B cell (primary cell): ENCODE measurements at regions not wholly inside any gene's neighbourhood (a gene's known extent, or its start where the extent isn't known, plus 50 kb on each side); places are given as distances from the start of the nearest gene placed in this dataset.

ENCODE experiments used
- ATAC-seq: fragments of 200-7000 bp; cut with Tn5 transposase; one replicate; pipeline ENCODE4 v1.10.0; 2021; ENCODE audit warnings: low read depth, mild to moderate bottlenecking, moderate number of reproducible peaks, moderate library complexity
- CTCF ChIA-PET: fragments of 350-600 bp; sonication (Branson Sonifier 250); formaldehyde crosslinking; loops from one replicate; lab custom pipeline; 2021; ENCODE audit warnings: antibody characterized with exemption, inconsistent platforms; lab: Charles Lee
- POLR2A ChIA-PET: fragments of 350-600 bp; sonication (Branson Sonifier 250); formaldehyde crosslinking; loops from one replicate; lab custom pipeline; 2021; ENCODE audit warnings: antibody characterized with exemption; lab: Charles Lee
- DNase-seq: peaks from one replicate; pipeline ENCODE4 v3.0.0; 2013
- H2AFZ ChIP-seq: 2 replicates; pipeline ENCODE4 v1.6.1; 2012; ENCODE audit warnings: mild to moderate bottlenecking, low read depth, low read length; ENCODE audit not compliant: insufficient read depth, poor library complexity, severe bottlenecking
- H3K27ac ChIP-seq, 2 donors: 1 replicate in 1 of 2; 2 replicates in 1 of 2; pipeline ENCODE4 v1.5.1; 2012 to 2013; ENCODE audit warnings: low read length in 2 of 2, mild to moderate bottlenecking in 2 of 2, moderate library complexity in 1 of 2
- H3K27me3 ChIP-seq, 4 experiments: fragments of 200-600 bp in 1 of 4; sonication (generic) in 1 of 4; replicated peaks in 1 of 4; 1 replicate in 2 of 4; 2 replicates in 2 of 4; pipeline versions ENCODE4 v1.6.1 to v1.7.0; 2013 to 2016; ENCODE audit warnings: low read length in 3 of 4, mild to moderate bottlenecking in 2 of 4, mixed read lengths in 1 of 4, moderate library complexity in 1 of 4; ENCODE audit not compliant: insufficient read depth in 4 of 4, control insufficient read depth in 3 of 4; ENCODE audit errors: control extremely low read depth in 1 of 4
- H3K36me3 ChIP-seq, 2 experiments: replicated peaks in 1 of 2; 1 replicate in 1 of 2; 2 replicates in 1 of 2; pipeline versions ENCODE4 v1.6.1 to v1.7.1; 2013; ENCODE audit warnings: low read length in 1 of 2; ENCODE audit not compliant: insufficient read depth in 2 of 2, control insufficient read depth in 1 of 2; ENCODE audit errors: control extremely low read depth in 1 of 2, extremely low read depth in 1 of 2
- H3K4me1 ChIP-seq, 2 donors: fragments of 200-600 bp in 1 of 2; sonication (generic) in 1 of 2; 1 replicate in 1 of 2; 2 replicates in 1 of 2; pipeline versions ENCODE4 v1.5.1 to v1.6.1; 2013 to 2017; ENCODE audit warnings: low read length in 2 of 2; ENCODE audit not compliant: control insufficient read depth in 2 of 2, insufficient read depth in 2 of 2
- H3K4me2 ChIP-seq: replicated peaks from 2 replicates; pipeline ENCODE3; 2012; ENCODE audit warnings: mild to moderate bottlenecking, low read depth, low read length; ENCODE audit not compliant: poor library complexity, severe bottlenecking
- H3K4me3 ChIP-seq, 5 experiments: fragments of 200-600 bp in 1 of 5; sonication (generic) in 1 of 5; 1 replicate in 3 of 5; 2 replicates in 2 of 5; pipeline versions ENCODE4 v1.5.1 to v1.7.0; 2011 to 2016; ENCODE audit warnings: low read length in 4 of 5, mild to moderate bottlenecking in 4 of 5, low read depth in 2 of 5, control low read depth in 1 of 5, moderate library complexity in 1 of 5; ENCODE audit not compliant: insufficient read depth in 1 of 5; ENCODE audit errors: control extremely low read depth in 1 of 5, extremely low read depth in 1 of 5
- H3K79me2 ChIP-seq: fragments of 200-600 bp; sonication (generic); one replicate; pipeline ENCODE4 v1.6.0; 2016; ENCODE audit warnings: low read length; ENCODE audit not compliant: control insufficient read depth, insufficient read depth
- H3K9ac ChIP-seq: fragments of 200-600 bp; sonication (generic); 2 replicates; pipeline ENCODE4 v1.6.1; 2017; ENCODE audit warnings: mild to moderate bottlenecking, low read length, moderate library complexity
- H3K9me3 ChIP-seq, 3 donors: one replicate each; pipeline versions ENCODE4 v1.6.1 to v1.7.1; 2013; ENCODE audit warnings: low read length in 2 of 3; ENCODE audit not compliant: control insufficient read depth in 2 of 3, insufficient read depth in 1 of 3; ENCODE audit errors: control extremely low read depth in 1 of 3
- H4K20me1 ChIP-seq: 2 replicates; pipeline ENCODE4 v1.6.0; 2012; ENCODE audit warnings: mild to moderate bottlenecking, low read length; ENCODE audit not compliant: insufficient read depth, control insufficient read depth, poor library complexity, severe bottlenecking
- H3K27ac Mint-ChIP-seq: one replicate; pipeline ENCODE4 v1.8.0; 2021; ENCODE audit warnings: mixed read lengths
- H3K27me3 Mint-ChIP-seq: one replicate; pipeline ENCODE4 v1.8.0; 2021; ENCODE audit warnings: mixed read lengths
- H3K4me1 Mint-ChIP-seq: one replicate; pipeline ENCODE4 v1.8.0; 2021; ENCODE audit warnings: mixed read lengths
- H3K4me3 Mint-ChIP-seq: one replicate; pipeline ENCODE4 v1.8.0; 2021; ENCODE audit warnings: mixed read lengths
- H3K9me3 Mint-ChIP-seq: one replicate; pipeline ENCODE4 v1.8.0; 2022; ENCODE audit warnings: mixed read lengths; ENCODE audit not compliant: insufficient read depth
- CTCF ChIP-seq: fragments of 200-600 bp; IDR thresholded peaks from one replicate; pipeline ENCODE4 v1.8.0; 2022; ENCODE audit warnings: antibody characterized with exemption, mild to moderate bottlenecking
- EZH2 ChIP-seq: IDR thresholded peaks from 2 replicates; pipeline ENCODE4 v1.6.1; 2012; ENCODE audit warnings: borderline replicate concordance, low read depth, mild to moderate bottlenecking, moderate library complexity, low read length; ENCODE audit not compliant: insufficient read depth, poor library complexity, severe bottlenecking
- WGBS: methylation state at CpG from one replicate; pipeline ENCODE4 v1.1.5; 2013; ENCODE audit warnings: missing lambda C conversion rate; ENCODE audit not compliant: insufficient coverage; 5-methylcytosine and 5-hydroxymethylcytosine counted together
- intact Hi-C: fragments of 100-400 bp; cut with micrococcal nuclease; formaldehyde crosslinking; loops from one replicate; pipeline ENCODE4 v1.10.0; 2022

DNA sequence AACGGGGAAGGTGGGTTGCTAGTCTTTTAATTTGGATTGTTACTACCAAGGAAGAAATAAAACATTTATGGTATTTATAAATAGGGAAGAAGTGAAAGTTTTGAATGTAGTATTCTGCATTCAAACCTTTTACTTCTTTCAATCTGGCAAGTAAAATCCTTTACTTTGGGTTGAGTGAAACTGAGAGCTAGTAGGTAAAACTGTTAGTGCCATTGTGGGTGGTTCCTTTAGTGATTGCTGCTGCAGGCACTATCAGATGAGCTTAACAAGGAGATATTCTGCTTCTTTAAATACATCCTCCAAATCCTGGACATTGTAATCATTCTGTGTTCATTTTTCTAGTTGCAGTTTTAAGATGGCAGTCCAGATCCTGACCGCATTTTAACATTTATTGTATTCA, 650.9 kb upstream of the PCDH10 start:
- Mint-ChIP-seq H3K9me3 (peaks cover 3% of the 10 kb centered on the region), H3K4me3 (no peak overlapping the region), H3K27ac (no peak overlapping the region), H3K4me1 (no peaks in the 10 kb centered on the region), H3K27me3 (no peaks in the 10 kb centered on the region)
- Histone ChIP-seq H3K27me3 (no peaks in the 10 kb centered on the region), H3K27ac (no peak overlapping the region), H4K20me1 (no peaks in the 10 kb centered on the region), H3K4me2 (no peak overlapping the region), H3K4me3 (no peak overlapping the region), H2AFZ (no peak overlapping the region), H3K36me3 (no peaks in the 10 kb centered on the region), H3K9ac (no peak overlapping the region), H3K4me1 (no peaks in the 10 kb centered on the region), H3K9me3 (no peaks in the 10 kb centered on the region), H3K79me2 (no peaks in the 10 kb centered on the region)
- intact Hi-C loops, result no loop called here
- ATAC-seq, result no peak
- ChIA-PET CTCF (no interaction called here), POLR2A (no interaction called here)
- TF ChIP-seq CTCF, result no peak
- no peak for TF ChIP-seq EZH2
- no CpG with 5 or more reads among the region's 2 CpGs for WGBS
- DNase-seq, result no peak

GRCh38 chr4:132502096-132502552, 647.0 kb upstream of the PCDH10 start:
- no peaks in the 10 kb centered on the region for H3K27me3 ChIP-seq
- DNase-seq (no peak), ATAC-seq (no peak)
- H2AFZ ChIP-seq, result no peak overlapping the region
- H3K27ac ChIP-seq, result no peak overlapping the region
- ChIA-PET CTCF (no interaction called here), POLR2A (no interaction called here)
- H3K9me3 ChIP-seq, result peaks cover 0 to 2% (median 0%) of the 10 kb centered on the region in 3 donors
- no peaks in the 10 kb centered on the region for H3K4me1 ChIP-seq
- no peaks in the 10 kb centered on the region for H3K9me3 Mint-ChIP-seq
- no peaks in the 10 kb centered on the region for H4K20me1 ChIP-seq
- no peak overlapping the region for H3K9ac ChIP-seq
- H3K79me2 ChIP-seq, result no peaks in the 10 kb centered on the region
- no peaks in the 10 kb centered on the region for H3K4me1 Mint-ChIP-seq
- H3K27me3 Mint-ChIP-seq, result no peaks in the 10 kb centered on the region
- intact Hi-C loops, result no loop called here
- H3K4me3 ChIP-seq, result no peak overlapping the region
- no peak overlapping the region for H3K4me3 Mint-ChIP-seq
- TF ChIP-seq EZH2, result no peak
- no peak for TF ChIP-seq CTCF
- no peak overlapping the region for H3K27ac Mint-ChIP-seq
- H3K4me2 ChIP-seq, result no peak overlapping the region
- H3K36me3 ChIP-seq, result no peaks in the 10 kb centered on the region
